GM10266 (cell line): ENCODE measurements at regions not wholly inside any gene's neighbourhood (a gene's known extent, or its start where the extent isn't known, plus 50 kb on each side); places are given as distances from the start of the nearest gene placed in this dataset.

ENCODE experiments used
- DNase-seq: peaks from one replicate; pipeline ENCODE4 v3.0.0; 2012; ENCODE audit errors: extremely low spot score
- CTCF ChIP-seq: IDR thresholded peaks from 2 replicates; pipeline ENCODE4 v1.5.1; 2012; ENCODE audit warnings: mild to moderate bottlenecking, low read depth; ENCODE audit not compliant: control insufficient read depth, insufficient read depth; ENCODE audit errors: missing control alignments

- DNase-seq: no peak
- no peak for TF ChIP-seq CTCF
These were observed 63.7 kb downstream of the SLC25A47 start for GRCh38 chr14:100386846-100387245.

- TF ChIP-seq CTCF: no peak
These were observed 64.3 kb downstream of the SLC25A47 start for GRCh38 chr14:100387450-100387849.

GRCh38 chr14:100388103-100389054 lies 65.2 kb downstream of the SLC25A47 start:
- TF ChIP-seq CTCF: no peak
- DNase-seq: no peak

More at GRCh38 chr14:100387450-100387849, 64.3 kb downstream of the SLC25A47 start:
- DNase-seq: no peak

- DNase-seq: no peak
- no peak for TF ChIP-seq CTCF
These were observed 66.5 kb downstream of the SLC25A47 start for GRCh38 chr14:100389497-100390104.

GRCh38 chr14:100391173-100391572 lies 68.0 kb downstream of the SLC25A47 start:
- no peak for DNase-seq
- TF ChIP-seq CTCF: no peak

GRCh38 chr14:100391724-100392123 lies 68.6 kb downstream of the SLC25A47 start:
- DNase-seq: no peak
- TF ChIP-seq CTCF: no peak

- no peak for TF ChIP-seq CTCF
- DNase-seq: no peak
These were observed 69.2 kb downstream of the SLC25A47 start for GRCh38 chr14:100392356-100392755.
